Lower leg skin (tissue), 3 donors: ENCODE measurements at regions not wholly inside any gene's neighbourhood (a gene's known extent, or its start where the extent isn't known, plus 50 kb on each side); places are given as distances from the start of the nearest gene placed in this dataset.

Experiments
- CTCF ChIP-seq, 3 donors: fragments of 450-650 bp; IDR thresholded peaks; one replicate each; pipeline ENCODE4 v1.5.1; 2016; ENCODE audit warnings: antibody characterized with exemption in 3 of 3, mild to moderate bottlenecking in 3 of 3, moderate library complexity in 2 of 3
- POLR2A ChIP-seq, 2 donors: fragments of 450-650 bp; IDR thresholded peaks; one replicate each; pipeline ENCODE4 v1.6.1; 2016 to 2017; ENCODE audit warnings: antibody characterized with exemption in 2 of 2, mild to moderate bottlenecking in 1 of 2, moderate library complexity in 1 of 2

DNA sequence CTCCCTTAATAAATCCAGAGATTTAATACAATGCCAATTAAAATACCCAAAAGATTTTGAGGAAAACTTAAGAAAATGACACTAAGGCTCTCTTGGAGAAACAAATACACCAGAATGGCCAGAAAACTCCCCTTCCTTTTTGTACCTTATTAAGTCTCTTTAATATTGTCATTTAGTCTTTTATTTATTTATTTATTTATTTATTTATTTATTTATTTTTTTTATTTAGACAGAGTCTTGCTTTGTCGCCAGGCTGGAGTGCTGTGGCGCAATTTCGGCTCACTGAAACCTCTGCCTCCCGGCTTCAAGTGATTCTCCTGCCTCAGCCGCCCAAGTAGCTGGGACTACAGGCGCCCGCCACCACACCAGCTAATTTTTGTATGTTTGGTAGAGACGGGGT is 210.6 kb downstream of the DACT1 start:
- no peak for TF ChIP-seq CTCF (IDR thresholded peaks at IDR 0.05)
- no peak for TF ChIP-seq POLR2A (IDR thresholded peaks at IDR 0.05)
